Thoracic aorta (tissue), 2 donors: ENCODE measurements at regions not wholly inside any gene's neighbourhood (a gene's known extent, or its start where the extent isn't known, plus 50 kb on each side); places are given as distances from the start of the nearest gene placed in this dataset.

Experiments
- ATAC-seq: fragments of 150-250 bp; one replicate; pipeline ENCODE4 v1.8.0; 2017; ENCODE audit warnings: low read depth; ENCODE audit not compliant: insufficient number of reproducible peaks, low FRiP score
- DNase-seq: peaks from one replicate; pipeline ENCODE4 v3.0.0-alpha.2; 2020; ENCODE audit warnings: low spot score
- H3K27ac ChIP-seq, 2 donors: fragments of 200-600 bp; sonication (generic); 1 replicate in 1 of 2; 2 replicates in 1 of 2; pipeline ENCODE4 v1.5.1; 2016; ENCODE audit warnings: mild to moderate bottlenecking in 2 of 2, moderate library complexity in 2 of 2
- H3K27me3 ChIP-seq: fragments of 200-600 bp; sonication (generic); replicated peaks from 2 replicates; pipeline ENCODE4 v1.6.0; 2016; ENCODE audit warnings: mild to moderate bottlenecking; ENCODE audit not compliant: insufficient read depth
- H3K36me3 ChIP-seq: fragments of 200-600 bp; sonication (generic); one replicate; pipeline ENCODE4 v1.5.1; 2016
- H3K4me1 ChIP-seq, 2 donors: fragments of 200-600 bp; sonication (generic); 1 replicate in 1 of 2; 2 replicates in 1 of 2; pipeline versions ENCODE4 v1.5.1 to v1.6.0; 2016; ENCODE audit warnings: low read depth in 2 of 2, mild to moderate bottlenecking in 1 of 2; ENCODE audit not compliant: control insufficient read depth in 1 of 2
- H3K4me3 ChIP-seq: fragments of 200-600 bp; sonication (generic); 2 replicates; pipeline ENCODE4 v1.5.1; 2016; ENCODE audit warnings: mild to moderate bottlenecking
- H3K9me3 ChIP-seq: fragments of 200-600 bp; sonication (generic); 2 replicates; pipeline ENCODE4 v1.5.1; 2016
- TF ChIP-seq, protein P1 (sequence below): fragments of 200-600 bp; sonication (generic); IDR thresholded peaks from one replicate; pipeline ENCODE4 v1.5.1; 2019; ENCODE audit warnings: antibody characterized with exemption

DNA sequence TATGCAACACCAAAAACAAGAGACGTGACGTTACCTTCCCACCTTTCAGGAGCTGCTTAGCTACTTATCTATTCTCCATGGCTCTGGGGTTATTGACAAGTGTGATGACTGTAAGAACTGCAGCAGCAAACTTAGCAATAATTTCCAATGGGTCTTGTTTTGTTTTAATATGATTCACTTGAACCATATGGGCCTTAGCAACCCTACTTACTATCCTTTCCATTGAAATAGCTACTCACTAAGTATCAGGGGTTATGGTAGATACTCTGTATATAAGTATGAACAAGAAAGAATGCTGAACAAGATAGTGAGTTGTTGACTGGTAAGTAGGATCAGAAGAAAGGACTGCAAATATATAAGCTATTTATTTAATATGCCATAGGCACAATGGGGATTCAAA lies 69.3 kb upstream of the BBX start:
- no peaks in the 10 kb centered on the region for H3K9me3 ChIP-seq
- ATAC-seq (no peak), DNase-seq (no peak)
- no peaks in the 10 kb centered on the region for H3K36me3 ChIP-seq
- TF ChIP-seq, protein P1, sequence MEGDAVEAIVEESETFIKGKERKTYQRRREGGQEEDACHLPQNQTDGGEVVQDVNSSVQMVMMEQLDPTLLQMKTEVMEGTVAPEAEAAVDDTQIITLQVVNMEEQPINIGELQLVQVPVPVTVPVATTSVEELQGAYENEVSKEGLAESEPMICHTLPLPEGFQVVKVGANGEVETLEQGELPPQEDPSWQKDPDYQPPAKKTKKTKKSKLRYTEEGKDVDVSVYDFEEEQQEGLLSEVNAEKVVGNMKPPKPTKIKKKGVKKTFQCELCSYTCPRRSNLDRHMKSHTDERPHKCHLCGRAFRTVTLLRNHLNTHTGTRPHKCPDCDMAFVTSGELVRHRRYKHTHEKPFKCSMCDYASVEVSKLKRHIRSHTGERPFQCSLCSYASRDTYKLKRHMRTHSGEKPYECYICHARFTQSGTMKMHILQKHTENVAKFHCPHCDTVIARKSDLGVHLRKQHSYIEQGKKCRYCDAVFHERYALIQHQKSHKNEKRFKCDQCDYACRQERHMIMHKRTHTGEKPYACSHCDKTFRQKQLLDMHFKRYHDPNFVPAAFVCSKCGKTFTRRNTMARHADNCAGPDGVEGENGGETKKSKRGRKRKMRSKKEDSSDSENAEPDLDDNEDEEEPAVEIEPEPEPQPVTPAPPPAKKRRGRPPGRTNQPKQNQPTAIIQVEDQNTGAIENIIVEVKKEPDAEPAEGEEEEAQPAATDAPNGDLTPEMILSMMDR, result no peak
- no peaks in the 10 kb centered on the region for H3K27me3 ChIP-seq
- no peak overlapping the region for H3K27ac ChIP-seq
- no peak overlapping the region for H3K4me3 ChIP-seq
- no peaks in the 10 kb centered on the region for H3K4me1 ChIP-seq

- Histone ChIP-seq H3K27ac (no peak overlapping the region), H3K9me3 (no peaks in the 10 kb centered on the region), H3K4me1 (no peaks in the 10 kb centered on the region), H3K4me3 (no peak overlapping the region), H3K36me3 (no peaks in the 10 kb centered on the region), H3K27me3 (no peaks in the 10 kb centered on the region)
- ATAC-seq (no peak), DNase-seq (no peak)
- TF ChIP-seq, protein P1, result no peak
Measured at GRCh38 chr3:107455621-107456020, 67.1 kb upstream of the BBX start.

DNA sequence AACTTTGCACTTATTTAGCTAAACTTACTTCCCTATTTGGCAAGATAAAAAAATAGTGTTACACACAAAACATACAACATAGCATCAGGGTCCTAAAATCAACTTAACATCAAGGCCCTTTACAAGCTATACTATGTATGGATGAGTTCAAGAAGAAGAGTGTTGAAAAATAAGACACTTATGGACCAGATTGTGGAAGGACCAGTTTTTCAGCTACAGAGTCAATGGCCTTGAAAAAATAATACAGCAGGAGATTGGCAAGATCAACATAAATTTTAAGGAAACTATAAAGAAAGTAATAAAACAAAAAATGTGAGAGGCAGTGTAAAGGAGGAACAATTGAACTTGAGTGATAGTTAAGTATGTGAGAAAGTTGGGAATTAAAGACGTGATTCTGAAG lies 66.3 kb upstream of the BBX start:
- H3K27ac ChIP-seq, result no peak overlapping the region
- TF ChIP-seq, protein P1, result no peak
- H3K9me3 ChIP-seq, result no peaks in the 10 kb centered on the region
- ATAC-seq (no peak), DNase-seq (no peak)
- H3K27me3 ChIP-seq, result no peaks in the 10 kb centered on the region
- H3K36me3 ChIP-seq, result no peaks in the 10 kb centered on the region
- H3K4me3 ChIP-seq, result no peak overlapping the region
- H3K4me1 ChIP-seq, result no peaks in the 10 kb centered on the region

DNA sequence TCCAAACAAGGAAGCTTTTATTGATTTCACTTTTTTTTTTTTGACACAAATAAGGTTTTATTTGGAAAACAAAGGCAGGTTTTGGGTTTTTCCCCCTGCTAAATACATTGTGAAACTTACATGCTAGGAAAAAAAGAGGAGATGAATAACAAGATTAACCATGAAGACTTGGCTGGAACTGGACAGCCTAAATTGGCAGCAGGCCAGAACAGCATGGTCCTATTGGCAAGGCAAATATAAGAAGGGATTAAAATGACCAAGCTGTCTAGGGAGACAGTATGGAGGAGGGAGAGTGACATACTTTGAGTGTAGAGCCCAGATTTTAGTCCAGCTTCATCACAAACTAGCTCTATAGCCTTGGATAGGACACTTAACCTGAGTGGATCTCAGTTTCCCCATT lies 63.9 kb upstream of the BBX start:
- Histone ChIP-seq H3K27me3 (no peaks in the 10 kb centered on the region), H3K9me3 (no peaks in the 10 kb centered on the region), H3K36me3 (no peaks in the 10 kb centered on the region), H3K27ac (no peak overlapping the region), H3K4me3 (no peak overlapping the region), H3K4me1 (no peaks in the 10 kb centered on the region)
- ATAC-seq (no peak), DNase-seq (no peak)
- TF ChIP-seq, protein P1, result no peak

DNA sequence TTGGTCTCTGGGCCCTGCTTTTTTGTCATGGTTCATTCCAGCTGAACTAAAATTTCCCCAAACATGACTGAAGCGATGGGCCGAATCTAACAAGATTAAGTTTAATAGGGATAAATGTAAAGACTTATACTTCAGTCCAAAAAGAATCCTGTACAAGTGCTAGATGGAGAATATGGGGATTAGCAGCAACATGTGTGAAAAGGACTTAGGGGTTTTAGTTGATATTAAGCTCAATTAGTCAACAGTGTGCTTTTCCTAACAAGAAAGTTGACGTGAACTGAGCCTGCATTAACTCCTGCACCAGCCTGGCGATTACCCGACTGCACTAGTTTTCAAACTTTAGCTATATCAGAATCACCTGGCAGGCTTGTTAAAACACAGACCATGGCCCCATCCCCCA lies 61.0 kb upstream of the BBX start:
- DNase-seq, result no peak
- Histone ChIP-seq H3K4me3 (no peak overlapping the region), H3K27me3 (no peaks in the 10 kb centered on the region), H3K36me3 (no peaks in the 10 kb centered on the region), H3K4me1 (no peaks in the 10 kb centered on the region), H3K27ac (no peak overlapping the region), H3K9me3 (no peaks in the 10 kb centered on the region)
- TF ChIP-seq, protein P1, result no peak
- ATAC-seq, result no peak
